ENCODE measurements at regions not wholly inside any gene's neighbourhood (a gene's known extent, or its start where the extent isn't known, plus 50 kb on each side); places are given as distances from the start of the nearest gene placed in this dataset.

GRCh38 chr11:38307455-38307854, 1709.4 kb upstream of the RAG2 start:
- ChIA-PET CTCF (ENCODE audit: unreplicated experiment) (no interaction called here), POLR2A (no interaction called here)
- no peaks in the 10 kb centered on the region for H3K4me1 ChIP-seq (ENCODE audit: insufficient read depth, low read length, poor library complexity, severe bottlenecking)
- TF ChIP-seq CTCF (conservative IDR thresholded peaks at IDR 0.05; ENCODE audit: low read length), result no peak
- TF ChIP-seq EZH2phosphoT487 (IDR thresholded peaks at IDR 0.05; ENCODE audit: borderline replicate concordance, low read depth, low read length), result no peak
- no peaks in the 10 kb centered on the region for H3K9me3 ChIP-seq (ENCODE audit: low read length)
- no peak for DNase-seq (ENCODE audit: low spot score)
- no TSS peak for BruUV-seq (replicated peaks)
- no peak overlapping the region for H3K4me3 ChIP-seq (ENCODE audit: low read depth, low read length, poor library complexity, severe bottlenecking)
- no peaks in the 10 kb centered on the region for H3K79me2 ChIP-seq (ENCODE audit: insufficient read depth, low read depth, low read length)
- H3K9me2 ChIP-seq (ENCODE audit: insufficient read depth, low read length), result no peaks in the 10 kb centered on the region
- H3K4me2 ChIP-seq (ENCODE audit: low read length), result no peak overlapping the region
- H3K36me3 ChIP-seq (ENCODE audit: insufficient read depth, low read length), result no peaks in the 10 kb centered on the region
- H3K27ac ChIP-seq (ENCODE audit: low read depth, low read length, poor library complexity, severe bottlenecking), result no peak overlapping the region
- intact Hi-C loops (cut with micrococcal nuclease; ENCODE audit: unreplicated experiment), result no loop called here
- H2AFZ ChIP-seq (ENCODE audit: low read length), result no peak overlapping the region
- no peaks in the 10 kb centered on the region for H4K20me1 ChIP-seq (ENCODE audit: insufficient read depth, low read length)

GRCh38 chr11:38305682-38306081, 1707.6 kb upstream of the RAG2 start:
- H3K4me1 ChIP-seq (ENCODE audit: insufficient read depth, low read length, poor library complexity, severe bottlenecking), result no peaks in the 10 kb centered on the region
- no peaks in the 10 kb centered on the region for H3K79me2 ChIP-seq (ENCODE audit: insufficient read depth, low read depth, low read length)
- no peak for DNase-seq (ENCODE audit: low spot score)
- ChIA-PET CTCF (ENCODE audit: unreplicated experiment) (no interaction called here), POLR2A (no interaction called here)
- no peaks in the 10 kb centered on the region for H3K9me2 ChIP-seq (ENCODE audit: insufficient read depth, low read length)
- no peak overlapping the region for H3K27ac ChIP-seq (ENCODE audit: low read depth, low read length, poor library complexity, severe bottlenecking)
- peaks cover 4% of the 10 kb centered on the region; the same call in 1 of the 2 replicates for H3K9me3 ChIP-seq (ENCODE audit: low read length)
- H2AFZ ChIP-seq (ENCODE audit: low read length), result no peak overlapping the region
- intact Hi-C loops (cut with micrococcal nuclease; ENCODE audit: unreplicated experiment), result no loop called here
- no TSS peak for BruUV-seq (replicated peaks)
- no peaks in the 10 kb centered on the region for H3K36me3 ChIP-seq (ENCODE audit: insufficient read depth, low read length)
- H3K4me2 ChIP-seq (ENCODE audit: low read length), result no peak overlapping the region
- no peaks in the 10 kb centered on the region for H4K20me1 ChIP-seq (ENCODE audit: insufficient read depth, low read length)
- TF ChIP-seq EZH2phosphoT487 (IDR thresholded peaks at IDR 0.05; ENCODE audit: borderline replicate concordance, low read depth, low read length), result no peak
- TF ChIP-seq CTCF (conservative IDR thresholded peaks at IDR 0.05; ENCODE audit: low read length), result no peak
- no peak overlapping the region for H3K4me3 ChIP-seq (ENCODE audit: low read depth, low read length, poor library complexity, severe bottlenecking)

DNA sequence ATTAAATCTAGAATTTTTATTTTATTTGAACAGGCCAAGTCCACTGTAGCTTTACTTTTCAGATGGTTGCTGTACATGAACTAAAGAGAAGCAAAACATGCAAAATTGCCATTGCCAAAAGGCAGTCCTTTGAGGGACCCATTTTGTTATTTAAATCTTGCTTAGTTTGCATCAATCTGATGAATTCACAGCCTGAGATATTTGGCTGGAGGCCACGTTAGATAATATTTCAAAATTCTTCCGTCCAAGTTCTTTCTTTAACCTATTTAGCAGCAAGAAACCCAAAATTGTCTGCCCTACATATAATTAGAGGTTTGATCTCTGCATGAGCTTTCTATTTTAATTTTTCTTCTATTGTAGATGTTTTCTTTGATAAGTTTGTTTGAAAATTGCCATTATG, 1706.9 kb upstream of the RAG2 start:
- H3K36me3 ChIP-seq (ENCODE audit: insufficient read depth, low read length), result no peaks in the 10 kb centered on the region
- no peaks in the 10 kb centered on the region for H3K9me2 ChIP-seq (ENCODE audit: insufficient read depth, low read length)
- intact Hi-C loops (cut with micrococcal nuclease; ENCODE audit: unreplicated experiment), result no loop called here
- H3K27ac ChIP-seq (ENCODE audit: low read depth, low read length, poor library complexity, severe bottlenecking), result no peak overlapping the region
- no peak overlapping the region for H2AFZ ChIP-seq (ENCODE audit: low read length)
- H3K4me3 ChIP-seq (ENCODE audit: low read depth, low read length, poor library complexity, severe bottlenecking), result no peak overlapping the region
- no peaks in the 10 kb centered on the region for H4K20me1 ChIP-seq (ENCODE audit: insufficient read depth, low read length)
- TF ChIP-seq EZH2phosphoT487 (IDR thresholded peaks at IDR 0.05; ENCODE audit: borderline replicate concordance, low read depth, low read length) (no peak), CTCF (conservative IDR thresholded peaks at IDR 0.05; ENCODE audit: low read length) (no peak)
- peaks cover 4% of the 10 kb centered on the region; the same call in 1 of the 2 replicates for H3K9me3 ChIP-seq (ENCODE audit: low read length)
- H3K4me1 ChIP-seq (ENCODE audit: insufficient read depth, low read length, poor library complexity, severe bottlenecking), result no peaks in the 10 kb centered on the region
- POLR2A ChIA-PET, result no interaction called here
- H3K4me2 ChIP-seq (ENCODE audit: low read length), result no peak overlapping the region
- CTCF ChIA-PET (ENCODE audit: unreplicated experiment), result no interaction called here
- no peak for DNase-seq (ENCODE audit: low spot score)
- H3K79me2 ChIP-seq (ENCODE audit: insufficient read depth, low read depth, low read length), result no peaks in the 10 kb centered on the region
- BruUV-seq (replicated peaks), result no TSS peak

Measured in OCI-LY7 (cell line).